GM12873 (cell line): ENCODE measurements at regions not wholly inside any gene's neighbourhood (a gene's known extent, or its start where the extent isn't known, plus 50 kb on each side); places are given as distances from the start of the nearest gene placed in this dataset.

ENCODE experiments used
- CTCF ChIP-seq: IDR thresholded peaks from 2 replicates; pipeline ENCODE4 v1.5.1; 2012; ENCODE audit warnings: low read depth, mild to moderate bottlenecking, moderate library complexity, low read length, control low read depth; ENCODE audit not compliant: insufficient read depth; ENCODE audit errors: missing control alignments

DNA sequence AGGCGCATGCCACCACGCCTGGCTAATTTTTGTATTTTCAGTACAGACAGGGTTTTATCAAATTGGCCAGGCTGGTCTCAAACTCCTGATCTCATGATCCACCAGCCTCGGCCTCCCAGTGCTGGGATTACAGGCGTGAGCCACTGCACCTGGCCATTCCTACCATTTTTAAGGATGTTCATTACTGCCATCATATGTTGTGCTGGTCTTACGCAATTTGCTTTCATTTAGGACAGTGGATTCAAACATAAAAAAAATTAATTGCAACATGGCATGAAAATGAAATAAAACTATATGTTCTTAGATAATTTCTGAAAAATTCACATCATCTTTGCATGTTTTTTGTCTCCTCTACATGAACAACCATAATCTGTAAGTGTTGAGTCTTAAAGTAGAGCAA lies 527.7 kb downstream of the LTN1 start:
- no peak for TF ChIP-seq CTCF

GRCh38 chr21:28464095-28464494 lies 528.6 kb downstream of the LTN1 start:
- no peak for TF ChIP-seq CTCF

GRCh38 chr21:28459193-28459592 lies 533.5 kb downstream of the LTN1 start:
- TF ChIP-seq CTCF = no peak

- TF ChIP-seq CTCF = no peak
Measured at GRCh38 chr21:28458446-28458845, 534.2 kb downstream of the LTN1 start.

DNA sequence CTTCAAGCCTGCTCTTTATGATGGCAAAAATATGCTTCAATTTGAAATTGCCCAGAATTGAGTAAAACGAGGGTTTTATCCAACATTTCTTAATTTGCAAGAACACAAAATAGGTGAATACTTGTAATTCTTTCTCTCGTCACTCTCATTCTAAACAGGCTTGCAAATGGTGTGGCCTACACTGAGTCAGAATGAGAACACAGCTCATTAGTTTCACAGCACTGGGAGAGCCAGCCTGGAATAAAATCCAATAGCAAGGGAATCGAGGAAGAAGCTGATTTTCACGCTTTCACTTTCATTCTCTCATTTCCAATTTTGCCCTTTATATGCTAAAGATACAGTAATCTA lies 537.5 kb downstream of the LTN1 start:
- no peak for TF ChIP-seq CTCF

DNA sequence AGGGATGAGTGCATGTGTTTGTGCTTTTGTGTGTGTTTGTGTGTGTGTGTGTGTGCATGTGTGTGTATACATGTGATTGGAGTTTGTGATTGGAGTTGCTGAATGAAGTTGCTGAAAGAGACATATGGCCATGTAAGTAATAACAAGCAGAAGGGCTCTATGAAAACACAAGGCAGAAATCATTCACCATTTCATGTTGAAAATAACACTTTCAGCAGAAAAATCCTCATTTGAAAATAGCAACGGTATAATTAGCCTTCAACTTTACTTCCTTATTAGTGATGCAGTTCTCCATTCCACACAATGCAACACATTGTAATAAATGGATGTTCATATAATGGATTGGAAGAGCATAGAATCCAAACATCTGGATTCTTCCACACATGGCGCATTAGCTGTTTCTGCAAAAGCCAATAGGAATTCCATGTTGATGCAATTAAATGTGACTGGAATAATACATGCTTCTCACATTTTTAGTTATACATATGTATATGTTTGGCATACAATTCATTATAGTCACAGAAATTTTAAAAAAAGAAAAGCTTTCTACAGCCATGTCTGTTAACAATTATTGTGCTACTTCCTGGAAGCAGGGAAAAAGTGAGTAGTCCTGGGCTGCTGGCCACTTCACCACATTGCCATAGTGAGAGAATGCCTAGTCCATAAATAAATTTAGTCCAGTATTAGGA lies 538.0 kb downstream of the LTN1 start:
- no peak for TF ChIP-seq CTCF

DNA sequence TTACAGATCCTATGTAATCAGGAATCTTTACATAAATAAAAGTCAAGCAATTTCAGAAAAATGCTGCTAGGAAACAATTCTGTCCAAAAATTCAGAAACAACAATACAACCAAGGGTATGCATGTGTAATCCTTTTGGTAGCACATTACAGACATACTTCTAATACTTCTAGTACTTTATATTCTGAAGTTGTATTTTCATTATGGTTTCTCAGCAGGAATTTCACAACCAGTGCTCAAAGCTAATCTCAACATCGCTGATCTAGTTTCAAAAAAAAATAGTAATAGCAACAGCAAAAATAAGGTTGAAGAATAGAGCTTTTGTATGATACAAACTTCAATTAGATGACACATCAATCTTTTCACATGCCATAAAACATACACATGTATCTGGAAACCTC lies 545.2 kb downstream of the LTN1 start:
- TF ChIP-seq CTCF = no peak
